Mesothelial cell of epicardium (in vitro differentiated cells): ENCODE measurements at regions not wholly inside any gene's neighbourhood (a gene's known extent, or its start where the extent isn't known, plus 50 kb on each side); places are given as distances from the start of the nearest gene placed in this dataset.

Source experiments
- DNase-seq, 2 experiments: peaks; one replicate each; pipeline ENCODE4 v3.0.0; 2021; ENCODE audit warnings: low spot score in 2 of 2; ENCODE audit not compliant: unreplicated experiment in 2 of 2
- H3K27ac Mint-ChIP-seq: 2 replicates; pipeline ENCODE4 v1.8.0; 2021; ENCODE audit warnings: mixed read lengths
- H3K27me3 Mint-ChIP-seq: 2 replicates; pipeline ENCODE4 v1.8.0; 2021; ENCODE audit warnings: low read depth, mixed read lengths
- H3K36me3 Mint-ChIP-seq: 2 replicates; pipeline ENCODE4 v1.8.0; 2021; ENCODE audit warnings: mixed read lengths
- H3K4me1 Mint-ChIP-seq: 2 replicates; pipeline ENCODE4 v1.8.0; 2021; ENCODE audit warnings: mixed read lengths
- H3K4me3 Mint-ChIP-seq: 2 replicates; pipeline ENCODE4 v1.8.0; 2021; ENCODE audit warnings: mild to moderate bottlenecking, moderate library complexity, mixed read lengths
- H3K9me3 Mint-ChIP-seq: 2 replicates; pipeline ENCODE4 v1.8.0; 2021; ENCODE audit warnings: mixed read lengths
- TF ChIP-seq, protein P1 (sequence below): fragments of 200-600 bp; sonication (generic); IDR thresholded peaks from one replicate; pipeline ENCODE4 v1.5.0; 2021; ENCODE audit warnings: antibody characterized with exemption; ENCODE audit not compliant: unreplicated experiment

GRCh38 chr1:218754477-218754876, 409.3 kb downstream of the TGFB2 start:
- TF ChIP-seq, protein P1, sequence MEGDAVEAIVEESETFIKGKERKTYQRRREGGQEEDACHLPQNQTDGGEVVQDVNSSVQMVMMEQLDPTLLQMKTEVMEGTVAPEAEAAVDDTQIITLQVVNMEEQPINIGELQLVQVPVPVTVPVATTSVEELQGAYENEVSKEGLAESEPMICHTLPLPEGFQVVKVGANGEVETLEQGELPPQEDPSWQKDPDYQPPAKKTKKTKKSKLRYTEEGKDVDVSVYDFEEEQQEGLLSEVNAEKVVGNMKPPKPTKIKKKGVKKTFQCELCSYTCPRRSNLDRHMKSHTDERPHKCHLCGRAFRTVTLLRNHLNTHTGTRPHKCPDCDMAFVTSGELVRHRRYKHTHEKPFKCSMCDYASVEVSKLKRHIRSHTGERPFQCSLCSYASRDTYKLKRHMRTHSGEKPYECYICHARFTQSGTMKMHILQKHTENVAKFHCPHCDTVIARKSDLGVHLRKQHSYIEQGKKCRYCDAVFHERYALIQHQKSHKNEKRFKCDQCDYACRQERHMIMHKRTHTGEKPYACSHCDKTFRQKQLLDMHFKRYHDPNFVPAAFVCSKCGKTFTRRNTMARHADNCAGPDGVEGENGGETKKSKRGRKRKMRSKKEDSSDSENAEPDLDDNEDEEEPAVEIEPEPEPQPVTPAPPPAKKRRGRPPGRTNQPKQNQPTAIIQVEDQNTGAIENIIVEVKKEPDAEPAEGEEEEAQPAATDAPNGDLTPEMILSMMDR: no peak
- Mint-ChIP-seq H3K9me3 (peaks cover 23% of the 10 kb centered on the region), H3K36me3 (no peaks in the 10 kb centered on the region), H3K27ac (no peak overlapping the region), H3K4me1 (no peaks in the 10 kb centered on the region), H3K4me3 (no peak overlapping the region), H3K27me3 (no peaks in the 10 kb centered on the region)
- DNase-seq: no peak

DNA sequence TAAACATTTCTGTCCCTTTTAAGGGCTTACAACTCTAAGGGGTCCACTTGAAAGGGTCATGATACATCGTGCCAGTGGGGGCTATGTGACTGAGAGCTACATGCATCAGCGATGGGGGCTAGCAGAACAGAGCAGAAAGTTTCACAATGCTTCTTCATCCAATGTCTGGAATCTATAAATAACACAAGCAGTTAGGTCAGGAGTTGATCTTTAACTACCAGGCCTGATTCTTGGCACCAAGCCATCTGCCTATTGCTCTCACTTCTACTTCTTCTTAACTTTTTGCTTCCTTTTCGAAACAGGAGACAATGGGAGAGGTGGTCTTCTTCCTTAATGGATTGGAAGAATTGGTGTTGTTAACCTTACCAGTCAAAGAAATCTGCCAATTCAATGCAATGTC, 410.0 kb downstream of the TGFB2 start:
- Mint-ChIP-seq H3K4me1 (peaks cover 1% of the 10 kb centered on the region), H3K36me3 (no peaks in the 10 kb centered on the region), H3K9me3 (peaks cover 20% of the 10 kb centered on the region), H3K27ac (no peak overlapping the region), H3K27me3 (no peaks in the 10 kb centered on the region), H3K4me3 (no peak overlapping the region)
- DNase-seq: no peak
- TF ChIP-seq, protein P1: no peak

DNA sequence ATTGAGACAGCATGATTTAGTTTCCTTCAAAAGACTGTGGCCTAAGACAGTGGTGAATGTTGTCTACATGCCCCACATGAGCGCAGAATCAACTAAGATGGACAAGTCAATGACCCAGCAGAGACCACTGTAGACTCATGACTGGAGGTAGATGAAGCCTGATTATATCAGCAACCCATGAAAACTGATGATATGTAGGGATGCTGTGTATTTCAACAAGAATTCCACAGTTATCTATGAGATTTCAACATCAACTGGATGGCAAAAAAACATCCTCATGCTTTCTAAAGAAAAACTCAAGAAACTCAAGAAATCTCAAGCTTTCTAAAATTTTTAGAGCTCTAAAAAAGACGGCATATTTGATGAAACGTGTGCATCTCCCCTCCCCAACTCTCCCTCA, 413.9 kb upstream of the LYPLAL1 start:
- no peaks in the 10 kb centered on the region for H3K36me3 Mint-ChIP-seq
- no peak overlapping the region for H3K4me3 Mint-ChIP-seq
- DNase-seq: no peak
- H3K4me1 Mint-ChIP-seq: peaks cover 12% of the 10 kb centered on the region
- no peaks in the 10 kb centered on the region for H3K27me3 Mint-ChIP-seq
- TF ChIP-seq, protein P1: no peak
- H3K9me3 Mint-ChIP-seq: peaks cover 22% of the 10 kb centered on the region
- H3K27ac Mint-ChIP-seq: no peak overlapping the region

GRCh38 chr1:218760601-218761570, 412.8 kb upstream of the LYPLAL1 start:
- TF ChIP-seq, protein P1: no peak
- Mint-ChIP-seq H3K27ac (no peak overlapping the region), H3K9me3 (peaks cover 11% of the 10 kb centered on the region), H3K4me3 (no peak overlapping the region), H3K27me3 (no peaks in the 10 kb centered on the region), H3K4me1 (peaks cover 12% of the 10 kb centered on the region), H3K36me3 (no peaks in the 10 kb centered on the region)
- DNase-seq: no peak

- Mint-ChIP-seq H3K4me1 (peaks cover 12% of the 10 kb centered on the region), H3K27me3 (no peaks in the 10 kb centered on the region), H3K9me3 (peaks cover 3% of the 10 kb centered on the region), H3K27ac (no peak overlapping the region), H3K4me3 (no peak overlapping the region), H3K36me3 (no peaks in the 10 kb centered on the region)
- DNase-seq: no peak
- TF ChIP-seq, protein P1: no peak
These were observed 410.1 kb upstream of the LYPLAL1 start for GRCh38 chr1:218763538-218763937.
